ENCODE measurements at regions not wholly inside any gene's neighbourhood (a gene's known extent, or its start where the extent isn't known, plus 50 kb on each side); places are given as distances from the start of the nearest gene placed in this dataset.
"Not testable (repeated sequence)": the region's sequence is repeated elsewhere in the genome, so short reads cannot be mapped to it uniquely, and the experiment has no call there.

GRCh38 chr4:170949084-170949483 lies 859.3 kb upstream of the AADAT start:
- no peak for DNase-seq

GRCh38 chr4:170940043-170940724 lies 850.4 kb upstream of the AADAT start:
- DNase-seq: no peak

GRCh38 chr4:170938588-170938987 lies 848.8 kb upstream of the AADAT start:
- no peak for DNase-seq

- DNase-seq: no peak
Observed at GRCh38 chr4:170931321-170931720, 841.6 kb upstream of the AADAT start.

GRCh38 chr4:170888660-170889059 lies 798.9 kb upstream of the AADAT start:
- no peak for DNase-seq

GRCh38 chr4:170887396-170887795 lies 797.6 kb upstream of the AADAT start:
- DNase-seq: no peak

GRCh38 chr4:170884969-170885570 lies 795.3 kb upstream of the AADAT start:
- DNase-seq: no peak

- not testable (repeated sequence) for DNase-seq
Observed at GRCh38 chr4:170881646-170882045, 791.9 kb upstream of the AADAT start.

- no peak for DNase-seq
Observed at GRCh38 chr4:170875868-170876267, 786.1 kb upstream of the AADAT start.

- no peak for DNase-seq
Observed at GRCh38 chr4:170872794-170873193, 783.0 kb upstream of the AADAT start.

- DNase-seq: no peak
Observed at GRCh38 chr4:170868170-170868569, 778.4 kb upstream of the AADAT start.

GRCh38 chr4:170854097-170854496 lies 764.3 kb upstream of the AADAT start:
- DNase-seq: no peak

GRCh38 chr4:170853422-170854021 lies 763.8 kb upstream of the AADAT start:
- DNase-seq: peak; percentile 13

GRCh38 chr4:170849969-170850368 lies 760.2 kb upstream of the AADAT start:
- DNase-seq: no peak

GRCh38 chr4:170827562-170828274 lies 738.0 kb upstream of the AADAT start:
- DNase-seq: no peak

- DNase-seq: no peak
Observed at GRCh38 chr4:170818786-170819185, 729.0 kb upstream of the AADAT start.

- DNase-seq: no peak
Observed at GRCh38 chr4:170805352-170805751, 715.6 kb upstream of the AADAT start.

- DNase-seq: no peak
Observed at GRCh38 chr4:170804930-170805329, 715.2 kb upstream of the AADAT start.

GRCh38 chr4:170803492-170803891 lies 713.7 kb upstream of the AADAT start:
- DNase-seq: no peak

- DNase-seq: no peak
Observed at GRCh38 chr4:170801771-170802170, 712.0 kb upstream of the AADAT start.

GRCh38 chr4:170794525-170794924 lies 704.8 kb upstream of the AADAT start:
- DNase-seq: no peak

GRCh38 chr4:170788540-170789051 lies 698.8 kb upstream of the AADAT start:
- not testable (repeated sequence) for DNase-seq

- no peak for DNase-seq
Observed at GRCh38 chr4:170777663-170778062, 687.9 kb upstream of the AADAT start.

GRCh38 chr4:170776983-170777382 lies 687.2 kb upstream of the AADAT start:
- no peak for DNase-seq
